ENCODE measurements at regions not wholly inside any gene's neighbourhood (a gene's known extent, or its start where the extent isn't known, plus 50 kb on each side); places are given as distances from the start of the nearest gene placed in this dataset.
"Not testable (repeated sequence)": the region's sequence is repeated elsewhere in the genome, so short reads cannot be mapped to it uniquely, and the experiment has no call there.

DNA sequence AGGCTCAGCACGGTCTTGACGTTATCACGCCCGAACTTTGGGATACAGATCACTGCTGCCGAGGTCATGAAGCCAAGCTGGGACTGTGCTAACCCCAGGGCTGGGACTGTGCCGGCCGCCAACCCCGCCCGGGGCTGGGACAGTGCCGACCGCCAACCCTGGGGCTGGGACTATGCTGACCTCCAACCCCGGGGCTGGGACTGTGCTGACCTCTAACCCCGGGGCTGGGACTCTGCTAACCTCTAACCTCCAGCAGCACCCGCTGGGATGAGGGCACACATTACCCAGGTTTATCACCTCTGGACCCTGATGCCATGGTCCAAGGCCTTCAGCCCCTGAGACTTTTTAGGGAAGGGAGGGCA is 129.7 kb downstream of the IGLL1 start:
- H3K4me1 ChIP-seq, result no peaks in the 10 kb centered on the region
- peaks cover 0 to 23% of the 10 kb centered on the region in 2 donors for H3K27me3 ChIP-seq
- H3K4me3 ChIP-seq, result no peak overlapping the region
- no peak for DNase-seq
- no peaks in the 10 kb centered on the region for H3K36me3 ChIP-seq
- intact Hi-C loops (cut with DNase I; ENCODE audit: low total_unique reads), result no loop called here
- H3K9me3 ChIP-seq, result peaks cover 0 to 6% (median 0%) of the 10 kb centered on the region in 3 donors
- TF ChIP-seq, protein P1, sequence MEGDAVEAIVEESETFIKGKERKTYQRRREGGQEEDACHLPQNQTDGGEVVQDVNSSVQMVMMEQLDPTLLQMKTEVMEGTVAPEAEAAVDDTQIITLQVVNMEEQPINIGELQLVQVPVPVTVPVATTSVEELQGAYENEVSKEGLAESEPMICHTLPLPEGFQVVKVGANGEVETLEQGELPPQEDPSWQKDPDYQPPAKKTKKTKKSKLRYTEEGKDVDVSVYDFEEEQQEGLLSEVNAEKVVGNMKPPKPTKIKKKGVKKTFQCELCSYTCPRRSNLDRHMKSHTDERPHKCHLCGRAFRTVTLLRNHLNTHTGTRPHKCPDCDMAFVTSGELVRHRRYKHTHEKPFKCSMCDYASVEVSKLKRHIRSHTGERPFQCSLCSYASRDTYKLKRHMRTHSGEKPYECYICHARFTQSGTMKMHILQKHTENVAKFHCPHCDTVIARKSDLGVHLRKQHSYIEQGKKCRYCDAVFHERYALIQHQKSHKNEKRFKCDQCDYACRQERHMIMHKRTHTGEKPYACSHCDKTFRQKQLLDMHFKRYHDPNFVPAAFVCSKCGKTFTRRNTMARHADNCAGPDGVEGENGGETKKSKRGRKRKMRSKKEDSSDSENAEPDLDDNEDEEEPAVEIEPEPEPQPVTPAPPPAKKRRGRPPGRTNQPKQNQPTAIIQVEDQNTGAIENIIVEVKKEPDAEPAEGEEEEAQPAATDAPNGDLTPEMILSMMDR (IDR thresholded peaks at IDR 0.05), result no peak
- H3K27ac ChIP-seq, result no peak overlapping the region

DNA sequence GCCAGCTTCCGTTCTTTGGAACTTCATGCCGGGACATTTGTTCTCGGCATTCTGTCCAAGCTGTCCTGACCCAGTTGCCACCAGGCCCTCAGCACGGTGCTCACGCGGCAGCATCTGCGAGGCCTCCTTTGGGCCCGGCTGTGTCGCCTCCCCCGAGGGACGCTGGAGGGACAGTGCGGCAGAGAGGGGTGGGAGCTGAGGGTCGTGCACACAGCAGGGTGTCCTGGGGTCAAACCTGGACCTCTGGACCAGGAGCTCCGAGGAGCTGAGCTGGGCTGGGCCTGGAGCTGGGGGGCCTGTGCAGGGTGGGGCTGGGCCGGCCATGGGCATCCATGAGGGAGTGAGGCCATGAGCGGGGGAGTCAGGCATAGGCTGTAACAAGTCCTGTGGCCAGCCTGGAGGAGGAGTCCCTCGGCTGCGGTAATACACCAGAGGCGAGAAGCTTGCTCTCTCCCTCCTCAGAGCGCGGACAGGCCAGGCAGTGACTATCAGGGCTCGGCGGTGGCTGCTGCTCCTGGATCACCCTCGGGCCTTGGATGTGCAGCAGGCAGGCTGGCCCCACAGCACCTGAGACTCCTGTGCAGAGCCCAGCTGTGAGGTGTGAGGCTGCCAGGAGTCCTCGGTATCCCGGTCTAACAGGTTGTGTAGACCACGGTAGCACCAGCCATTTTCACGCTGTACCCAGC is 130.2 kb downstream of the IGLL1 start:
- H3K27me3 ChIP-seq, result peaks cover 0 to 23% of the 10 kb centered on the region in 2 donors
- H3K4me1 ChIP-seq; DNase-seq; intact Hi-C loops (cut with DNase I; ENCODE audit: low total_unique reads); H3K9me3 ChIP-seq; H3K36me3 ChIP-seq; H3K4me3 ChIP-seq; H3K27ac ChIP-seq: not testable (repeated sequence)

- H3K4me3 ChIP-seq; H3K27ac ChIP-seq; intact Hi-C loops (cut with DNase I; ENCODE audit: low total_unique reads); H3K4me1 ChIP-seq; H3K9me3 ChIP-seq; H3K36me3 ChIP-seq; DNase-seq: not testable (repeated sequence)
- peaks cover 0 to 23% of the 10 kb centered on the region in 2 donors for H3K27me3 ChIP-seq
These were observed 131.4 kb downstream of the IGLL1 start for GRCh38 chr22:23448499-23449288.

GRCh38 chr22:23446796-23447350 is 133.2 kb downstream of the IGLL1 start:
- peaks cover 0 to 15% of the 10 kb centered on the region in 2 donors for H3K27me3 ChIP-seq
- no peak overlapping the region for H3K27ac ChIP-seq
- intact Hi-C loops (cut with DNase I; ENCODE audit: low total_unique reads), result no loop called here
- TF ChIP-seq, protein P1 (IDR thresholded peaks at IDR 0.05), result no peak
- peaks cover 0 to 6% (median 0%) of the 10 kb centered on the region in 3 donors for H3K9me3 ChIP-seq
- no peak overlapping the region for H3K4me3 ChIP-seq
- H3K36me3 ChIP-seq, result no peaks in the 10 kb centered on the region
- DNase-seq, result no peak
- no peaks in the 10 kb centered on the region for H3K4me1 ChIP-seq

GRCh38 chr22:23446194-23446593 is 133.9 kb downstream of the IGLL1 start:
- H3K9me3 ChIP-seq; DNase-seq; intact Hi-C loops (cut with DNase I; ENCODE audit: low total_unique reads); H3K27ac ChIP-seq; H3K4me3 ChIP-seq; H3K36me3 ChIP-seq; H3K4me1 ChIP-seq: not testable (repeated sequence)
- H3K27me3 ChIP-seq, result peaks cover 0 to 15% of the 10 kb centered on the region in 2 donors

DNA sequence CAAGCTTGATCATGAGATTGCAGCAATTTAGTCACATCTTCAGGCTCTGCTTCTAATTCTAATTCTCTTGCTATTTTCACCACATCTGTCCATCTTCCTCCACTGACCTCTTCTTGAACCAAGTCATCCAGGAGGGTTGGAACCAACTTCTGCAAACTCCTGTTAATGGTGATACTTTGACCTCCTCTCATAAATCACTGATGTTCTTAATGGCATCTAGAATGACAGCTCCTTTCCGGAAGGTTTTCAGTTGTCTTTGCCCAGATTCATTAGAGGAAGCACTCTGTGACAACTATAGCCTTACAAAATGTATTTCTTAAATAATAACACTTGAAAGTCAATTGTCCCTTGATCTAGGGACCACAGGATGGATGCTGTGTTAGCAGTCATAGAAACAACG is 136.2 kb downstream of the IGLL1 start:
- intact Hi-C loops (cut with DNase I; ENCODE audit: low total_unique reads); H3K4me3 ChIP-seq; H3K36me3 ChIP-seq; H3K27me3 ChIP-seq; H3K4me1 ChIP-seq; DNase-seq; H3K9me3 ChIP-seq; H3K27ac ChIP-seq: not testable (repeated sequence)

- intact Hi-C loops (cut with DNase I; ENCODE audit: low total_unique reads); H3K36me3 ChIP-seq; H3K27ac ChIP-seq; H3K4me1 ChIP-seq; H3K4me3 ChIP-seq; H3K27me3 ChIP-seq; H3K9me3 ChIP-seq; DNase-seq: not testable (repeated sequence)
These were observed 140.5 kb downstream of the IGLL1 start for GRCh38 chr22:23439581-23439980.

DNA sequence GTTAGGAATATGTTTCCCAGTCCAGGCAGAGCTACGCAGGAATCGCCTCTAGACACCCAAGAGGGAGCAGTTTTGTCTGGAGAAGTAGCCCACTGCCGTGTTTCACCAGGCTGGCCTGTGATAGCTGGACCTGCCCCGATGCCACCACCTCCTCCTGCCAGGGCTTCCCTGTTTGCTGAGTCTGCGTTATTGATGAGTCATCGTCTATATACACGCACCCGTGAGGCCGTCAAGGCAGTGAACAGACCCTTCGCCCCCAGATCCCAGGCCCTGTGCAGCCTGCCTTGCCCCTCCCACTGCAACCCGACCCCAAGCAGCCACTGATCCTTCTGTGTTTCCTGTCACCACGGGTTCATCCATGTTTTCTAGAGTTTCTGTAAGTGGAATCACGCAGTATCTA is 141.9 kb downstream of the IGLL1 start:
- H3K9me3 ChIP-seq, result no peaks in the 10 kb centered on the region
- no peak overlapping the region for H3K27ac ChIP-seq
- H3K36me3 ChIP-seq, result no peaks in the 10 kb centered on the region
- peaks cover 0 to under 1% (median 0%) of the 10 kb centered on the region in 4 donors for H3K4me1 ChIP-seq
- peaks cover 0 to 7% of the 10 kb centered on the region in 2 donors for H3K27me3 ChIP-seq
- H3K4me3 ChIP-seq, result no peak overlapping the region
- DNase-seq, result no peak
- intact Hi-C loops (cut with DNase I; ENCODE audit: low total_unique reads), result no loop called here
- TF ChIP-seq, protein P1 (IDR thresholded peaks at IDR 0.05), result no peak

Measured in tibial artery (tissue), 4 donors.